Activated CD8-positive, alpha-beta memory T cell treated with anti-CD3 and anti-CD28 coated beads for 36 hours (primary cell): ENCODE measurements at regions not wholly inside any gene's neighbourhood (a gene's known extent, or its start where the extent isn't known, plus 50 kb on each side); places are given as distances from the start of the nearest gene placed in this dataset.

ENCODE experiments used
- CTCF ChIA-PET: fragments of 350-600 bp; sonication (Branson Sonifier 250); formaldehyde crosslinking; loops from one replicate; lab custom pipeline; 2021; ENCODE audit warnings: antibody characterized with exemption; lab: Charles Lee
- POLR2A ChIA-PET: fragments of 350-600 bp; sonication (Branson Sonifier 250); formaldehyde crosslinking; loops from one replicate; lab custom pipeline; 2021; ENCODE audit warnings: antibody characterized with exemption; lab: Charles Lee

DNA sequence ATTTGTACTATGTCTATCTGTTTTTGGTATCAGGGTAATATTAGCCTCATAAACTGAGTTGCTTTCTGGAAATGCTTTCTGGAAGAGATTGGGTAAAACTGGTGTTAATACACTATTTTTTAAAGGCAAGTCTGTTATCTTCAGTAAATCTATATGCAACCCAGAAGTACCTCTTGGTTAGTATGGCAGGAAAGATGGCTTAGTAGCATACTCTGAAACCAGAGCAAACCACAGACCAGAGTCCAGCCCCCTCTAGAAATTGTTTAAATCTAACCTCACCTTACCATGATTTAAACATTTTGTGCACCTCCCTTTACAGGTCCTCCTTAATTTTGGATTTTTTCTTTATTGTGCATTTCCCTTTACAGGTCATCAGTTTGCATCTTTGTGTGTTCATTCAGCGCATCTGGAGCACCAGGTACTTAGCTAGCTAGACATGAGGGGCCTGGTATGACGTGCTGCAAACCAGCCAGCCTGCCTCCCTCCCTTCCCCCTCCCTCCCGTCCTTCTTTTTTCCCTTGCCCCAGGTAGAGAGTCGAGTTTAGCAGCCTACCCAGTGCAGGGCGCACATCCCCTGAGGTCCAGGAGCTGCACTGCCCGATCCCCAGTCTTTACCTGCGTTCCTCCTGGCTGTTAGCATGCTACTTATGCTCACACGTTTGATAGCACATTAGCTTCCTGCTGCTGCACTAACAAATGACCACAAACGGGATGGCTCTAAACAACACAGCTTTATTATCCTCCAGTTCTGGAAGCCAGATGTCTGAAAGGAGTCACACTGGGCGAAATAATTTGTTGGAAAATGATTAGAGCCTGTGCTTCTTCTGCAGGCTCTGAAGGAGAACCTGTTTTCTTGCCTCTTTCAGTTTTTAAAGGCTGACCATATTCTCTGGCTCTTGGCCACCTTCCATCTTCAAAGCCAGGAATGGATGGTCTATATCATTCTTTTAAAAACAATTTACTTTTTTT, 299.9 kb upstream of the HABP2 start:
- ChIA-PET POLR2A (no interaction called here), CTCF (no interaction called here)

DNA sequence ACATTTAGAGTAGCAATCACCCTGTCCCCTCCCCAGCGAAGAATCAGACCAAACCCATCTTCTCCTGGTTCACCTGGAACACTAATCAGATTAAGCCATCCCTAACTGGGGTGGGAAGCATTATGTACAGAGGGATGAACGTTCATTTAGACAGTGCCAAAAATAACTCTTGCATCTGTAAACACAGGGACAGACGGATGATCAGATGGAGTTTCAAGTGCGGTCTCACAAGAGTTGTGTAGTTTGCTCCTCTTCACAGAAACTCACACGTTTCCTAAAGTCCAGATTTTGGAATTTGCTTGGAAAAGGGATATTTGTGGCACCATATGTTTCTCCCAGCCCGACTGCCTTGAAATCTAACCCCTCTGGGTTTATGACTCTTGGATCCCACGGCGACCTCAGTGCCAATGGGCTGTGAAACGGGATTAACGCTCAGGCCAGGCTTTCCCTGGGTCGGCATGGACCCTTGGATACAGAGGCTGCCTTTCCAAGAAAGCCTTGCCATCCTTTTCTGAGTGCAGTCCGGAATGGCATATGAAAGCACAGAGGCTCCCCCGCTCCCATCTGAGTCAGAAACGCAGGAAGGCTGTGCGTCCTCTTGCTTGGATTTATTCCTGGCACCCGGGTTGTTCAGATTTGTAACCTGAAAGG, 293.2 kb upstream of the HABP2 start:
- ChIA-PET CTCF (no interaction called here), POLR2A (no interaction called here)

DNA sequence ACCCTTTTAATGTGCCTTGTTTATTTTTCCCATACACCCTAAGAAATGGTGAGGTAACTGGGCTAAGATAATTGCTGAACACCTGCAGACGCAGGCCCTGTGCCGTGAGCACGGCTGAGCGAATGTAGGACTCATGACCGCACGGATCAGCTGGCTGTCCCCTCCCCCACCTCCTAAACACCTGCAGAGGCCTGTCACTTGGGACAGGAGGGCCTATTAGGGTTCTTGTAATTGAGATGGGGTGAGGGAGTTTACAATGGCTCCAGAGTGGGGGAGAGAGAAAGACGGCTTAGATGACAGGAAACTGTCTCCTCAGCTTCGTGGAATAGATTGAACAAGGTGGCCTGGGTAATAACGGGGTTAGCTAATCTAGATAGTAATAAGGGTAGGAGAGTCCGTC, 291.7 kb upstream of the HABP2 start:
- CTCF ChIA-PET, result no interaction called here
- POLR2A ChIA-PET, result no interaction called here

DNA sequence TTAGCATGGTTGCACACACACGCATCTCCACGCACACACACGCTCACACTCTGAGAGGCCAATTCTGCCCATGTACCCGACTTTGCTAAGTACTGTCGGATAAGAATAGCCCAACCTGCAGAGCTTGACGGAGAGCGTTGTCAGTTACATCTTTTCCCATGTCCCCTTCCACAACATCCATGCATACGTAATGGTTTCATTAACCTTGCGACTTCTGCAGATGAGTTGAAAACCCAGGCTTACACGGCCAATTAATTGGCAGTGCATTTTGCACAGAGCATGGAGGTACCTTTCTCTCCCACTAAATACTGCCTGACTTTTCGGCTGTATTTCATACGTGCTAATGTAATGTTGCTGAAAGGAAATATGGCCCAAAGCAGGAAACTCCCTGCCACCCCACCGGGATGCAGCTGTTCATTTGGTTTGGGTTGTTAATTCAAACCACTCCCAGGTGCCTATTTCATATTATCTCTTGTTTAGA, 291.2 kb upstream of the HABP2 start:
- ChIA-PET CTCF (no interaction called here), POLR2A (no interaction called here)

DNA sequence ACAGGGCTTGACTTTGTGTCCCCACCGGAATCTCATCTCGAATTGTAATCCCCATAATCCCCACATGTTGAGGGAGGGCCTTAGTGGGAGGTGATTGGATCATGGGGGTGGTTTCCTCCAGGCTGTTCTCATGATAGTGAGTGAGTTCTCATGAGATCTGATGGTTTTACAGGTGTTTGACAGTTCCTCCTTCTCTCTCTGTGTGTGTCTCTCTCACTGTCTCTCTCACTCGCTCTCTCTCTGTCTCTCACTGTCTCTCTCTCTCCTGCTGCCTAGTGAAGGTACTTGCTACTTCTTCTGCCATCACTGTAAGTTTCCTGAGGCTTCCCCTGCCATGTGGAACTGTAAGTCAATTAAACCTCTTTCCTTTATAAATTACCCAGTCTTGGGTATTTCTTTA, 289.8 kb upstream of the HABP2 start:
- POLR2A ChIA-PET, result no interaction called here
- CTCF ChIA-PET, result no interaction called here

DNA sequence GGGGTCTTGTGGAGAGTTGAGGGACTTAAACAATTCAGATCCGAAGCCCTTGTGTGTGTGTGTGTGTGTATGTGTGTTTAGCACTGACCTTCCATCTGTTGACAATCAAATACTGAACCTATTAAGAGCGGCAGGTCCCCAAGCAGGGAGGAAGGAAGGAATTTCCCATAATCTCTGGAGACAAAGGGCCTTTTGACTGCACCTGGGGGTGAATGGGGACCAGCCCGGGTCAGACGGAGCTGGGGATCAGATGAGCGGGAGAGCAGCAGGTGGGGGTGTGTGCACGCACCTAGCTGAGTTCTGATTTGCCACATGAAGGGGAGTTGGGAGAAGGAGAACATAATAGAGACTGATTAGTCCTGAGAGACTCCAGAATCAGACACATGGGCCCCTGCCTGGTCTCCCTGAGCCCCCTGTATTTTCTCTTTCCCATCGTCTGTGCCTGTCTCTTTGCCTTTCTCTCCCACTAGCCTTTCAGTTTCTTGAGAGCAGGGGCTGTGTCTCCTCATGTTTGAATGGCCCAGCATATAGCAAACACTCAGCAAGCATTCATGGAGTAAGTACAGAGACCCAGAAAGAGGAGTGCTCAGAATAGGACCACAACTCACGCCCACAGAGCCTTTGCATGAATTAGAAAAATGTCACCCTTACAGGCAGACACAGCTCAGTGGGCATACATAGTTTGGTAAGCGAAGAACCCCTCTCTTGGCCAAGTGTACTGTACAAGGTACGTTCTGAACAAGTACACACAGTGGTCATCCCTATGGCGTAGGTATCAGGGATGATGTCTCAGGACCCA, 288.3 kb upstream of the HABP2 start:
- ChIA-PET POLR2A (no interaction called here), CTCF (interaction anchor here (1.0 kb wide), 1 partner anchor 51 kb away, joined by 3 read pairs; no protein-coding TSS in a partner anchor)

DNA sequence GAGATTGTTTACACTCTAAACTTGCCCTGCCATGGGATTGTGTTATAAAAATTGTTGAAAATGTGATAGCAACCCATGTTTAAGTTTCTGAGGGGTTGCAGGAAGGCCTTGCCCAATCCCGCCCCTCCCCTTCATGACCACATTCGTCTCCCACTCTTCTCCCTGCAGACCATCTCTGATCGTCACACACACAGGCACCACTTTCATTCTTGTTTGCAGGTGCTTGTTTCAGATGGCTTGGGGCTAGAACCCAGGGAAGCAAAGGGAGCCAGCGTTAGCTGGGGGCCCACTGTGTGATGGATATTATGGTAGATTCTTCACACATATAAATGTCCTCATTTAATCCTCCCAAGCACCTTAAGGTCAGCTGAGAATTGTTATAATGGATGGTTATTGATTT, 286.7 kb upstream of the HABP2 start:
- ChIA-PET POLR2A (no interaction called here), CTCF (no interaction called here)

DNA sequence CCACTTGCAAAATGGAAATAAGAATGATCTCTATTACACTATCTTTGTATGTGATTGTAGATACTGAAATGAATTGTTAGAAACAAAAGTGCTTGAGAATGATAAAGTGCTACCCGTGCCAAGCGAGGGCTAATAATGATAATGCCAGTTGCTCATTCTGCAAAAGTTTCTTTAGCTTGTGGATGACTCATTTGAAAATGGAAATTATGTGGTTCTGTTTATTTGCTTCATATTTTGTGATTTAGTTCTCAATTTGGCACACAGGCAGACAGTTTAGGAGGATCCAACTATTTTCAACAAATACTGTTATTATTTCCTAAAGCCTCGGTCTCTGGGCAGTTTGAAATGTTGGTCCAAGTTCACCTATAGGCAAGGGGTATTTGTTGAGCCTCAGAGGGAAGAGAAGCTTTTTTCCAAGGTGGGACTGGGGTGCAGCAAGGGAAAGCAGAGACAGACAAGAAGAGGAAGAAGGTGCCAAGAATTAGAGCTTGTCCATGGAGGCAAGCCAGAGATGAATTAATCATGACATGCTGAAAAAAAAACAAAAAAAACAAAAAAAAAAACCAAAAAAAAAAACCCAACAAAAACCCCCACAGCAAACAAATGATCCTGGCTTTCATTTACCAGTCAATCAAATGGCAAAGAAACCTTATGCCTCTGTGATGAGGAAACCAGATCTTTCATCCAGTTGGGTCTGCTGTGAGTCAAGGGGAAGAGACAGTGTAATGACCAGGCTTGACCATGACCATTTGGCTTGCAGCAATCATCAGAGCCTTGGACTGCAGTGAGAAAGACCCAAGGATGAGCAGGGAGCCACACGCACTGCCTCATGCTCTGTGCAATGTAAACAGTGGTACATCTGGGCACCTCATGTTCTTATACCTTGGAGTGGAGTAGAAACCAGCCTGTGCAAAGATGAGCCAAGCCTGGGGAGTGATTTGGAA, 285.0 kb upstream of the HABP2 start:
- POLR2A ChIA-PET, result no interaction called here

DNA sequence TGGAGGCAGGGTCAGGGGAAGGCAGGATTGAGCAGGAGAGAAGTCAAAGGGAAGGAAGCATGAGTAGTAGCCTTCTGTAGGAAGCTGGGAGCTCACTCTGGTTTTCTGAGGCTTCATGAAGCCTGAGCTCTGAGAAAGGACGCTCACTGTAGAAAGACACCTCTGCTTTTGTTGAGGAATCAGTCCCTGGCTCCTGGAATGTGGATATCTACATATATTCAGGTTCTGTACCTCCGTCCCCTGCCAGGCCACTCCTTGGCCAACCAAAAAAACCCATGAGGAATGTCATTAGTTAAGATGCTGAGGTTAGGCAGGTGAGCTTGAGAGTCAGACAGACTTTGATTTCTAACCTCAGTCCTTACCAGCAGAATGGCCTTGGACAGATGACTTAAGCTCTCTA, 283.5 kb upstream of the HABP2 start:
- ChIA-PET CTCF (no interaction called here), POLR2A (no interaction called here)

More for the DNA sequence above, 285.0 kb upstream of the HABP2 start:
- CTCF ChIA-PET, result interaction anchor here (0.6 kb wide), 1 partner anchor 319 kb away, joined by 3 read pairs; no protein-coding TSS in a partner anchor

DNA sequence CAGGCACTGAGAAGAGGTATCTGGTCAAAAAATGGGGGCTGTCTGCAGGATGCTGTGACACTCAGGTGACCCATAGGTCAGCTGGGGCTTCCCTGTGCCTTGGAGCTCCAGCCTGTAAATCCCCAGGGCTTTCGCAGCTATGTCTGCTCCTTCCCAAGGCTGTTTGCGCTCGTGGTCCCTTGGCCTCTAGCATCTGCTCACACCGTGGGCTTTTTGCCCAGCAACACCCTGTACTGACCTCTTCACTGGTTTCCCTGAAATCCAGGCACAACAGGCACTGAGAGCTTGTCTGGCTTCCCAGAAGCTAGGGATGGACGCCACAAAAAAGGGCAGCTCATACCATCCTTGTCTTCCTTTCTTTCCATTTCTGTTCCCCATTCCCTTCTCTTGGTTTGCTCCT, 280.3 kb upstream of the HABP2 start:
- POLR2A ChIA-PET, result no interaction called here
- CTCF ChIA-PET, result no interaction called here

DNA sequence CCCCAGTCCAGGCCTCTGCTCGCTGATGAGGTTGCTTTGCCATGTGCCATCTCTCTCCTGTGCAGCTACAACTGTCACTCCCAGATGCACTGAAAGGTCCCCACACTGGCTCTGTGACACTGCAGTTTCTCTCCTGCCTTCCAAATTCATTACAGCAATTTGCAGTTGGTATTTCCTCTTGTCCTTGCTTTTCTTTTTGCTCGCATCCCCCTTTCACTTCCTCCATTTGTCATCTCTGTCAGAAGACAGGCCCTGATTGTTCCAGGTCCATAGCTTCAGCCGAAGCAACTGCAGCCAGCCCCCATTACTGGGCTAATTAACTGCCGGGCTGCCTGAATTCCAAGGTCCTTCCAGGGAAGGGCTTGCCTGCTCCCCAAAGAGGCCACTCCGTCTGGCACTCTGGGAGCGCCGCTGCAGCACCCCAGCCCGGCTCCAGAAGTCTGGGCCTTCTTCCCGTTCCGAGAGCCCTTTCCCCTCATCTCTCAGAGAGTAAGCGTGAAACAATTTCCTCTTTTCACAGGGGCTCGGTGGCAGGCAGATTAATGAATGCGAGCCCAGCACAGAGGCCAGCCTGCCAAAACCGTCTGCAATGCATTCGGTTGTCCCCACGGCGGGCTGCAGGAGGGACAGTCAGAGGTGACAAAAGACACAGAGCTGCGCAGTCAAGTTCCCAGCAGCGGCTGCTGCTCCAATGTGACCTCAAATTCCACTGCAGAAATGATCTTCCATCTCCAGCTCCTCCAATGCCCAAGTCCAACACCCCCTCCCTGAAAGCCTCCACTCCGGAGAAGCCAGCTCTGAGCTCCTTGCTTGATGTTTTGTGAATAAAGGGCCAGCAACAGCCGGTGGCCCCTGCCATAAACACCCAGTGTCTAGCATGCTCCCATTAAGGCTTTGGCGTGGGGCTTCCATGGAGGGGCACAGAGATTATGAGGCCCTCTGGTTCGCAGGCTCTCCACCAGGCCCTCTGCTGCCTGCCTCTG, 279.4 kb upstream of the HABP2 start:
- ChIA-PET POLR2A (no interaction called here), CTCF (no interaction called here)

DNA sequence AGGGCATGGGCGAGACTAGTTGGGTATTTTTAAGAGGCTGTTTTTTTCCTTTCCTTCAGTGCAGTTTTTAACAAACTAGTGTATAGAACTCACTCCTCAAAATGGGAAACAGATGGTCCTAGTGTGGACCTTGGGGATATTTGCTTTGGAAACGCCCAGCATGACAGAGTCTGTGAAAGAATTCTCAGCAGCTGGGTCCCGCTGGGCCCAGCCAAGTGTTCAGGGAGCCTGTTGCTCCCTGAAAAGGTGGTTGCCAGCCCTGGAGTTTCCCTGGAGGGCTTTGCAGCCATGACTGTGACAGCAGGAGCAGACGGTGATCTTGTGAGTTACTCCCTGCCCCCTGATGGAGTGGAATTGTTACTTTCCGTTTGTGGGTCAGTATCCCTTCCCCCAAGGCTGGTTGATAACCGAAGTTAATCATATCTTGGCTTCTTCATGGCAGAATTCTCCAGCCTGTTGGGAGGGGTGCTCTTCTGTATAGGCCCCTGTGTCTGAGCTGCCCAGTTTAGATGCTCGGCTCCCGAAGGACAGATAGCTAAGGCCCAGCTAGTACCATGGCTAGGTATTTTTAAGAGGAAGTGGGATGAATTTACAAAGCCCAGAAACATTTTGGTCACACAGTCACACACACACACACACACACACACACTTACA, 278.6 kb upstream of the HABP2 start:
- POLR2A ChIA-PET, result no interaction called here
- CTCF ChIA-PET, result no interaction called here

DNA sequence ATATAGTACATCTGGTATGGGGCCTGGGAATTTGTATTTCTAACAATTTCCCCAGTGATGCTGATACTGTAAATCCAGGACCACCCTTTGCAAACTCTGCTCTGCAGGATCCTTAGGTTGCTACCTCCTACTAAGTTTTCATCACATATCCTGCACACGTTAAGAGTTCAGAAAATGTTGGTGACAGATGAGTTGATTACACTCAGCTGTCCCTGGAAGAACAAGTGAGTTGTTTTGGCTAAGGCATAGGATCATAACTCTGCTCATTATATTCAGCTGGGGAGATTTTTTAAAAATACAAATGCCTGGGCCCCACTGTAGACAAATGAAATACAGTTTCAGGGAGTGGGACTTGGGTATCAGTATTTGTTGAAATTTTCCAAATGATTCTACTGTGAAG, 274.6 kb upstream of the HABP2 start:
- CTCF ChIA-PET, result no interaction called here

DNA sequence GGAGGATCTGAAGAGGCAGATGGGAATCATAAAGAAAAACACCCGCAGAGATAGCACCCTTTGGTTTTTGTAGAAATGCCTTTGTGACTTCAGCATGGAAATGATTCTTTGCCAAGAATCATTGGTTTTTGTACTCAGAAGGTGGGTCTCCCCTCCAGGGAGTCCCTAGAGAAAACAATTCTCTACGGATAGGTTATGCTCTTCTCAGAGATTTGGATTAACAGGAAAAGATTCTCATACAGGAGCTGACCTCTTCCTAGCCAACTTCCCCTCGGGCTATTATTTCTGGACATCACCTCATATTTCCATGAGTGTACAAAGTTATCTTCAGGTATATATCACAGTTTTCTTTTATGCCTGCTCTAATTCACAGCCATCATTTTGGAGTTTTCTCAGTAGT, 274.2 kb upstream of the HABP2 start:
- CTCF ChIA-PET, result no interaction called here
- POLR2A ChIA-PET, result no interaction called here

More for the DNA sequence above, 274.6 kb upstream of the HABP2 start:
- POLR2A ChIA-PET, result no interaction called here

DNA sequence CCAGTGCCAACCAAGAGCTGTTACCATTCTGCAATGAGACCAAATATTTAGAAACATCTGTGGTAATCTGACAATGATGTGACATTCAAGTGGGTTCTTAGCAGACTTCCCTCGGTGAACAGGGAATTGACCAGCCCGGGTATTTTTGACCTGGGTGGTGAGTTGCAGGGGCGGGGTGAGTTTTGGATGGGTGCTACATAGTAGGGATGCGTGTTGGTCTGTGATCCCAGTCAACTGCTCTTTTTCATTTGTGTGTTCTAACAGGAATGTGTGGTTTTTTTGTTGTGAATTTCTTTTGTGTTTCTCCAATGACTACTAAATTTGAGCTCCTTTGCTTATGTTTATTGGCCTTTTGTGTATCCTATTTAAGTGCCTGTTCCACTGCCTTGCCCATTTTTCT, 273.6 kb upstream of the HABP2 start:
- ChIA-PET CTCF (no interaction called here), POLR2A (no interaction called here)

DNA sequence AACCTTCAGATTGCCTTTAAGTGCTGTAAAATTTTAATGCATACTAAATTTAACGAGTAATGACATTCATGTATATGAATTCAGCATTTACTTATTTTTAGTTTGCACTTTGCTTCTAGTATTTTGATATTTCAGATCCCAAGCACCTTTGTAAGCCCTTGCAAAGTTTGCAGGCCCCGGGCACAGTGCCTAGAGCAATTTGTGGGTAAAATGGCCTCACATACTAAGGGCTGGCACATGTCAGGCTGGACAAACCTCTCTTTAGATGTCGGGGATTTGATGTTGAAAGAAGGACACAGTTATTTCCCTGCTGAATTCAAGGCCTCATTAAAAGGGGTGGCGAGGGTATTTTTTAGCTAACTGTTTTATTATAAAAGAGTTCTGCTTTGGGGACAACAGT, 270.3 kb upstream of the HABP2 start:
- POLR2A ChIA-PET, result no interaction called here
- CTCF ChIA-PET, result no interaction called here

DNA sequence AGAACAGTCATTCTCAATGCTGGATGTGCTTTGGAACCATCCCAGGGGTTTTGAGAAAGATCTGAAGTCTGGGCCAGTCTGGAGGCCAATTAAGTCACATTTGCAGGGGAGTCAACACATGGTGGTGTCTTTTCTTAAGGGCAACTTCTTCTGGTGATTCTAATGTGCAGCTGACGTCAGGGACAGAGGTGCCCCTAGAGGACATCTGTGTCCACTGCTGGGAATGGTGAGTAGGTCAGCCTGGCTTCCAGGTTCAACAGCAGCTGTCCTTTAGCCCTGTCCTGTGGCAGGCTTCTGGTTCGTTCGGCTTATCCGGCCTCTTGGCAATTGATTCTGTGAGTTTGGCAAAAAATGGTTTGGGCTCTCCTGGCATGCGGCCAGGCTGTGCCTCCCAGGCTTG, 269.7 kb upstream of the HABP2 start:
- ChIA-PET POLR2A (no interaction called here), CTCF (no interaction called here)
